ENCODE measurements at regions not wholly inside any gene's neighbourhood (a gene's known extent, or its start where the extent isn't known, plus 50 kb on each side); places are given as distances from the start of the nearest gene placed in this dataset.

- H3K9me3 ChIP-seq (ENCODE audit: insufficient read depth, low read depth, low read length) = no peaks in the 10 kb centered on the region
- no peaks in the 10 kb centered on the region for H3K36me3 ChIP-seq (ENCODE audit: control insufficient read depth in 1 of 2, insufficient read depth in 2 of 2, low read length in 2 of 2)
- H3K4me2 ChIP-seq (ENCODE audit: low read length) = no peak overlapping the region
- H3K14ac ChIP-seq (ENCODE audit: low read length) = no peak overlapping the region
- H3K79me1 ChIP-seq (ENCODE audit: low read length) = no peaks in the 10 kb centered on the region
- H3K27me3 ChIP-seq (ENCODE audit: insufficient read depth, low read length) = no peaks in the 10 kb centered on the region
- no peak for DNase-seq
- no CpG with 5 or more reads among the region's 3 CpGs for WGBS (ENCODE audit: extremely low coverage, insufficient coverage, insufficient read length)
- no peak overlapping the region for H3K27ac ChIP-seq (ENCODE audit: low read depth, low read length)
- no peak overlapping the region for H2AK5ac ChIP-seq (ENCODE audit: low read length)
- no peak overlapping the region for H3K18ac ChIP-seq (ENCODE audit: low read length)
- no peak overlapping the region for H2BK120ac ChIP-seq (ENCODE audit: insufficient read depth, low read length, poor library complexity)
- no peak overlapping the region for H2BK12ac ChIP-seq (ENCODE audit: low read length)
- no peak overlapping the region for H2AFZ ChIP-seq (ENCODE audit: insufficient read depth, low read length, poor library complexity)
- no peak overlapping the region for H4K91ac ChIP-seq (ENCODE audit: low read depth, low read length)
- H3K79me2 ChIP-seq (ENCODE audit: control insufficient read depth, insufficient read depth, low read length, poor library complexity) = no peaks in the 10 kb centered on the region
- no peak overlapping the region for H4K12ac ChIP-seq (ENCODE audit: low read depth, low read length)
- no peak overlapping the region for H2BK5ac ChIP-seq (ENCODE audit: low read depth, low read length, poor library complexity)
- no peak overlapping the region for H3K23ac ChIP-seq (ENCODE audit: low read length)
- H3K4me1 ChIP-seq (ENCODE audit: control insufficient read depth in 1 of 2, insufficient read depth in 2 of 2, low read length in 2 of 2) = no peaks in the 10 kb centered on the region
- no peak overlapping the region for H3K4me3 ChIP-seq (ENCODE audit: low read depth, low read length)
- H3K9ac ChIP-seq (ENCODE audit: low read length) = no peak overlapping the region
- H4K8ac ChIP-seq (ENCODE audit: low read depth, low read length) = no peak overlapping the region
- no peak overlapping the region for H3K4ac ChIP-seq (ENCODE audit: low read depth, low read length)
These were observed 92.6 kb downstream of the RCN1 start for GRCh38 chr11:32183512-32183911.

- H3K23ac ChIP-seq (ENCODE audit: low read length) = no peak overlapping the region
- no peaks in the 10 kb centered on the region for H3K79me2 ChIP-seq (ENCODE audit: control insufficient read depth, insufficient read depth, low read length, poor library complexity)
- H2BK12ac ChIP-seq (ENCODE audit: low read length) = no peak overlapping the region
- no peak overlapping the region for H2AFZ ChIP-seq (ENCODE audit: insufficient read depth, low read length, poor library complexity)
- no peak overlapping the region for H4K91ac ChIP-seq (ENCODE audit: low read depth, low read length)
- no peak for DNase-seq
- no peak overlapping the region for H3K4me2 ChIP-seq (ENCODE audit: low read length)
- H2AK5ac ChIP-seq (ENCODE audit: low read length) = no peak overlapping the region
- no peaks in the 10 kb centered on the region for H3K36me3 ChIP-seq (ENCODE audit: control insufficient read depth in 1 of 2, insufficient read depth in 2 of 2, low read length in 2 of 2)
- no peak overlapping the region for H3K9ac ChIP-seq (ENCODE audit: low read length)
- no peak overlapping the region for H2BK5ac ChIP-seq (ENCODE audit: low read depth, low read length, poor library complexity)
- H2BK120ac ChIP-seq (ENCODE audit: insufficient read depth, low read length, poor library complexity) = no peak overlapping the region
- no peak overlapping the region for H3K4me3 ChIP-seq (ENCODE audit: low read depth, low read length)
- H3K9me3 ChIP-seq (ENCODE audit: insufficient read depth, low read depth, low read length) = peaks cover 1% of the 10 kb centered on the region
- no peak overlapping the region for H3K27ac ChIP-seq (ENCODE audit: low read depth, low read length)
- H3K14ac ChIP-seq (ENCODE audit: low read length) = no peak overlapping the region
- no peak overlapping the region for H4K12ac ChIP-seq (ENCODE audit: low read depth, low read length)
- H3K4me1 ChIP-seq (ENCODE audit: control insufficient read depth in 1 of 2, insufficient read depth in 2 of 2, low read length in 2 of 2) = no peaks in the 10 kb centered on the region
- H3K79me1 ChIP-seq (ENCODE audit: low read length) = no peaks in the 10 kb centered on the region
- H3K27me3 ChIP-seq (ENCODE audit: insufficient read depth, low read length) = no peaks in the 10 kb centered on the region
- H4K8ac ChIP-seq (ENCODE audit: low read depth, low read length) = no peak overlapping the region
- H3K4ac ChIP-seq (ENCODE audit: low read depth, low read length) = no peak overlapping the region
- no CpG with 5 or more reads among the region's 6 CpGs for WGBS (ENCODE audit: extremely low coverage, insufficient coverage, insufficient read length)
- no peak overlapping the region for H3K18ac ChIP-seq (ENCODE audit: low read length)
These were observed 93.3 kb downstream of the RCN1 start for GRCh38 chr11:32184041-32184722.

- Histone ChIP-seq H3K27ac (ENCODE audit: low read depth, low read length) (no peak overlapping the region), H3K14ac (ENCODE audit: low read length) (no peak overlapping the region), H2BK5ac (ENCODE audit: low read depth, low read length, poor library complexity) (no peak overlapping the region), H2BK12ac (ENCODE audit: low read length) (no peak overlapping the region), H3K4ac (ENCODE audit: low read depth, low read length) (no peak overlapping the region), H3K9me3 (ENCODE audit: insufficient read depth, low read depth, low read length) (peaks cover 1% of the 10 kb centered on the region), H3K4me1 (ENCODE audit: control insufficient read depth in 1 of 2, insufficient read depth in 2 of 2, low read length in 2 of 2) (no peaks in the 10 kb centered on the region), H3K27me3 (ENCODE audit: insufficient read depth, low read length) (no peaks in the 10 kb centered on the region), H4K91ac (ENCODE audit: low read depth, low read length) (no peak overlapping the region), H3K79me1 (ENCODE audit: low read length) (no peaks in the 10 kb centered on the region), H3K9ac (ENCODE audit: low read length) (no peak overlapping the region), H3K18ac (ENCODE audit: low read length) (no peak overlapping the region), H2AFZ (ENCODE audit: insufficient read depth, low read length, poor library complexity) (no peak overlapping the region), H2AK5ac (ENCODE audit: low read length) (no peak overlapping the region), H2BK120ac (ENCODE audit: insufficient read depth, low read length, poor library complexity) (no peak overlapping the region), H4K12ac (ENCODE audit: low read depth, low read length) (no peak overlapping the region), H3K36me3 (ENCODE audit: control insufficient read depth in 1 of 2, insufficient read depth in 2 of 2, low read length in 2 of 2) (no peaks in the 10 kb centered on the region), H3K4me2 (ENCODE audit: low read length) (no peak overlapping the region), H3K79me2 (ENCODE audit: control insufficient read depth, insufficient read depth, low read length, poor library complexity) (no peaks in the 10 kb centered on the region), H4K8ac (ENCODE audit: low read depth, low read length) (no peak overlapping the region), H3K23ac (ENCODE audit: low read length) (no peak overlapping the region), H3K4me3 (ENCODE audit: low read depth, low read length) (no peak overlapping the region)
- DNase-seq = no peak
- no CpG with 5 or more reads among the region's 10 CpGs for WGBS (ENCODE audit: extremely low coverage, insufficient coverage, insufficient read length)
These were observed 94.0 kb downstream of the RCN1 start for GRCh38 chr11:32184723-32185376.

- no CpG with 5 or more reads among the region's 2 CpGs for WGBS (ENCODE audit: extremely low coverage, insufficient coverage, insufficient read length)
These were observed 95.2 kb downstream of the RCN1 start for GRCh38 chr11:32186118-32186517.

More at GRCh38 chr11:32186118-32186517, 95.2 kb downstream of the RCN1 start:
- Histone ChIP-seq H3K4me3 (ENCODE audit: low read depth, low read length) (no peak overlapping the region), H3K9ac (ENCODE audit: low read length) (no peak overlapping the region), H2AK5ac (ENCODE audit: low read length) (no peak overlapping the region), H3K27me3 (ENCODE audit: insufficient read depth, low read length) (no peaks in the 10 kb centered on the region), H4K91ac (ENCODE audit: low read depth, low read length) (no peak overlapping the region), H3K4me2 (ENCODE audit: low read length) (no peak overlapping the region), H4K8ac (ENCODE audit: low read depth, low read length) (no peak overlapping the region), H2BK120ac (ENCODE audit: insufficient read depth, low read length, poor library complexity) (no peak overlapping the region), H3K4me1 (ENCODE audit: control insufficient read depth in 1 of 2, insufficient read depth in 2 of 2, low read length in 2 of 2) (no peaks in the 10 kb centered on the region), H3K36me3 (ENCODE audit: control insufficient read depth in 1 of 2, insufficient read depth in 2 of 2, low read length in 2 of 2) (no peaks in the 10 kb centered on the region), H2BK12ac (ENCODE audit: low read length) (no peak overlapping the region), H3K18ac (ENCODE audit: low read length) (no peak overlapping the region), H2AFZ (ENCODE audit: insufficient read depth, low read length, poor library complexity) (no peak overlapping the region), H2BK5ac (ENCODE audit: low read depth, low read length, poor library complexity) (no peak overlapping the region), H3K79me1 (ENCODE audit: low read length) (no peaks in the 10 kb centered on the region), H3K23ac (ENCODE audit: low read length) (no peak overlapping the region), H3K14ac (ENCODE audit: low read length) (no peak overlapping the region), H3K27ac (ENCODE audit: low read depth, low read length) (no peak overlapping the region), H4K12ac (ENCODE audit: low read depth, low read length) (no peak overlapping the region), H3K79me2 (ENCODE audit: control insufficient read depth, insufficient read depth, low read length, poor library complexity) (no peaks in the 10 kb centered on the region), H3K4ac (ENCODE audit: low read depth, low read length) (no peak overlapping the region), H3K9me3 (ENCODE audit: insufficient read depth, low read depth, low read length) (peaks cover 1% of the 10 kb centered on the region)
- no peak for DNase-seq

All from trophoblast cell (in vitro differentiated cells and primary cell).